ENCODE measurements at regions not wholly inside any gene's neighbourhood (a gene's known extent, or its start where the extent isn't known, plus 50 kb on each side); places are given as distances from the start of the nearest gene placed in this dataset.

- no peaks in the 10 kb centered on the region for H3K36me3 ChIP-seq (ENCODE audit: low read depth)
- no peak overlapping the region for H3K4me3 ChIP-seq
- no peaks in the 10 kb centered on the region for H3K4me1 ChIP-seq (ENCODE audit: low read depth)
- intact Hi-C loops (cut with DNase I, micrococcal nuclease): no loop called here
- H3K9me3 ChIP-seq: no peaks in the 10 kb centered on the region
- DNase-seq (no peak), ATAC-seq (no peak)
- no peak for TF ChIP-seq CTCF (IDR thresholded peaks at IDR 0.05)
Observed at GRCh38 chr20:37590938-37591490, 63.3 kb upstream of the BLCAP start.

GRCh38 chr20:37586078-37586477, 58.4 kb upstream of the BLCAP start:
- Histone ChIP-seq H3K9me3 (no peaks in the 10 kb centered on the region), H3K4me1 (ENCODE audit: low read depth) (no peaks in the 10 kb centered on the region), H3K4me3 (no peak overlapping the region), H3K36me3 (ENCODE audit: low read depth) (no peaks in the 10 kb centered on the region)
- ATAC-seq: no peak
- intact Hi-C loops (cut with DNase I, micrococcal nuclease): no loop called here
- no peak for TF ChIP-seq CTCF (IDR thresholded peaks at IDR 0.05)
- no peak for DNase-seq

GRCh38 chr20:37584238-37584807, 56.6 kb upstream of the BLCAP start:
- intact Hi-C loops (cut with DNase I, micrococcal nuclease): no loop called here
- no peak overlapping the region for H3K4me3 ChIP-seq
- no peak for TF ChIP-seq CTCF (IDR thresholded peaks at IDR 0.05)
- DNase-seq (no peak), ATAC-seq (no peak)
- H3K9me3 ChIP-seq: no peaks in the 10 kb centered on the region
- no peaks in the 10 kb centered on the region for H3K36me3 ChIP-seq (ENCODE audit: low read depth)
- H3K4me1 ChIP-seq (ENCODE audit: low read depth): no peaks in the 10 kb centered on the region

- Histone ChIP-seq H3K36me3 (ENCODE audit: low read depth) (no peaks in the 10 kb centered on the region), H3K4me3 (no peak overlapping the region), H3K4me1 (ENCODE audit: low read depth) (no peaks in the 10 kb centered on the region), H3K9me3 (no peaks in the 10 kb centered on the region)
- ATAC-seq: no peak
- intact Hi-C loops (cut with DNase I, micrococcal nuclease): no loop called here
- TF ChIP-seq CTCF (IDR thresholded peaks at IDR 0.05): no peak
- no peak for DNase-seq
Observed at GRCh38 chr20:37581246-37581645, 53.6 kb upstream of the BLCAP start.

- no peak for DNase-seq
- intact Hi-C loops (cut with DNase I, micrococcal nuclease): no loop called here
- TF ChIP-seq CTCF (IDR thresholded peaks at IDR 0.05): no peak
Observed at GRCh38 chr20:37580069-37580468, 52.4 kb upstream of the BLCAP start.

GRCh38 chr20:37579106-37579505, 51.4 kb upstream of the BLCAP start:
- ATAC-seq: no peak
- Histone ChIP-seq H3K9me3 (no peaks in the 10 kb centered on the region), H3K4me3 (no peak overlapping the region), H3K4me1 (ENCODE audit: low read depth) (no peaks in the 10 kb centered on the region), H3K36me3 (ENCODE audit: low read depth) (no peaks in the 10 kb centered on the region)
- no peak for TF ChIP-seq CTCF (IDR thresholded peaks at IDR 0.05)
- intact Hi-C loops (cut with DNase I, micrococcal nuclease): no loop called here
- DNase-seq: no peak

More at GRCh38 chr20:37580069-37580468, 52.4 kb upstream of the BLCAP start:
- Histone ChIP-seq H3K4me3 (no peak overlapping the region), H3K9me3 (no peaks in the 10 kb centered on the region), H3K36me3 (ENCODE audit: low read depth) (no peaks in the 10 kb centered on the region), H3K4me1 (ENCODE audit: low read depth) (no peaks in the 10 kb centered on the region)
- ATAC-seq: no peak

Measured in mucosa of descending colon (tissue), 3 donors.